IPS-15b (cell line): ENCODE measurements at regions not wholly inside any gene's neighbourhood (a gene's known extent, or its start where the extent isn't known, plus 50 kb on each side); places are given as distances from the start of the nearest gene placed in this dataset.

Source experiments
- H3K27me3 ChIP-seq: one replicate; pipeline ENCODE4 v1.6.1; 2013; ENCODE audit warnings: low read length; ENCODE audit not compliant: control insufficient read depth, insufficient read depth
- H3K36me3 ChIP-seq: one replicate; pipeline ENCODE4 v1.6.1; 2013; ENCODE audit warnings: low read length; ENCODE audit not compliant: control insufficient read depth, insufficient read depth
- H3K4me1 ChIP-seq: one replicate; pipeline ENCODE4 v1.6.1; 2013; ENCODE audit warnings: mild to moderate bottlenecking, low read length; ENCODE audit not compliant: control insufficient read depth, insufficient read depth
- H3K4me3 ChIP-seq: one replicate; pipeline ENCODE4 v1.5.1; 2013; ENCODE audit warnings: low read depth, low read length
- H3K9ac ChIP-seq: one replicate; pipeline ENCODE4 v1.6.1; 2013; ENCODE audit warnings: low read depth, mild to moderate bottlenecking, low read length
- H3K9me3 ChIP-seq: one replicate; pipeline ENCODE4 v1.6.1; 2013; ENCODE audit warnings: mild to moderate bottlenecking, low read length; ENCODE audit not compliant: control insufficient read depth, insufficient read depth

DNA sequence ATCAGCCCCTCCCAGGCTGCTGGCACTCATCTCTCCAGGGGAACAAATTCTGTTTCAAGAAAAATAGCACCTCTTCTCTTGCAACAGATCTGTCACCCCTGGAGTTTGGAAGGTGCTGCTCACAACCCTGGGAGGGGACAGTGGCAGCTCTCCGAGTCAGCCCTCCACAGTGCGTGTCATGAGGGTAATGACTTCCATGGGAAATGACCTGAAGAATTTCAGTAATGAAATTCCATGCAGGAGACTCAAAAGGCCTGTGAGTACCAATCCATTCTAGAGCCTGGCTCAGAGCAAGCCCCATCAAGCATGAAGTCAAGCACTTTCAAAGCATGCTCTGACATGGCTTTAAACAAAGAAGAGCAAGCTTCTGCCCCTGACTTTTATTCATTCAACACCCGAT is 276.3 kb upstream of the PARD3B start:
- peaks cover 10% of the 10 kb centered on the region for H3K4me1 ChIP-seq
- H3K9ac ChIP-seq = no peak overlapping the region
- no peaks in the 10 kb centered on the region for H3K9me3 ChIP-seq
- H3K4me3 ChIP-seq = no peak overlapping the region
- H3K36me3 ChIP-seq = no peaks in the 10 kb centered on the region
- H3K27me3 ChIP-seq = no peaks in the 10 kb centered on the region

DNA sequence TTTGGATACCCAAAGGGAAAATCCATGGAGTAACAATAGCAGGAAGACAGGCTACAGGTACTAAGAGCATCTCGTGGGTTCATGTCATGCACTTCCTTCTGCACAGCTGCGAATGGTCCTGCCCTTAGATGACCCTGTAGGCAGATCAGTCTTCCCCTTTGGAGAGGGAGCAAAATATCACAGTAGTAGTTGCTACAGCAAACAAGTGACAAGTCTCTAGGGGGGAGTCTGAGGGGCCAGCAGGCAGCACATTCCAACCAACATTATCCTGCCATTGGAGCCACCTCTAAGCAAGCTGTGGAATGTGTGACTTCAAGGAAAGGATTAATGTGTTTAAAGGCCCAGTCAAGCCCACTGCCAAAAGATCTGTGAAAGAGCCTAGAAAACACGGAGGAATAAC is 273.2 kb upstream of the PARD3B start:
- Histone ChIP-seq H3K4me1 (peaks cover 10% of the 10 kb centered on the region), H3K9me3 (no peaks in the 10 kb centered on the region), H3K36me3 (no peaks in the 10 kb centered on the region), H3K9ac (no peak overlapping the region), H3K4me3 (no peak overlapping the region), H3K27me3 (no peaks in the 10 kb centered on the region)

DNA sequence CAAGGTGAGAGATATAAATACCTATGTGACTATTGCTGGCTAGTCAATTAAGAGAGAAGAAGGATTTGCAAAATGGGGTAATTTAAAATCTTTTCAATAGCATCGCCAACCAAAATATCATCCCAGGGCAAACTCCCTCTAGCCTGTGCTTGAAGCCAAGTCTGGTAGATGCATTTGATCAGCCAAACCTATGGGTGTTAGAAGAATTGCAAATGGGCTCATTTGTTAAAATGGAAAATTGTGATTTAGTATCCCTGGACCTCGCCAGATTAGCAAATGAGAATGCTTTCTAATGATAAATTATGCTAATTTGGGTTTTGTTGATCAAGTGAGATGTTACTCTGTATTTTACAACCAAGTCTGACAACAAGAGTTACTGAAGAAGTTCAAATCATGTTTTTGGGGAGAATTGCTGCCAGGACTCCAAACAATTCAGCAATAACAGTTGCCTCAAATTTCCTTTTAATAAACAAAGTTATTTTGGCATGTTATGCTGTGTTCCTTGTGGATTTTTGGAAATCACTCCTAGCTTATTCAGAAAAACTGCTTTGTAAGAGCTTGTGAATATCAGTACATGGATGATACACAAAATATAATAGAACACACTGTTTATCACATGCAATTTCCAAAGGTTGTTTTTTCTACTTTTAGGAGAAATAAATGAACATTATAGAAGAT is 272.5 kb upstream of the PARD3B start:
- Histone ChIP-seq H3K4me1 (peaks cover 10% of the 10 kb centered on the region), H3K4me3 (no peak overlapping the region), H3K36me3 (no peaks in the 10 kb centered on the region), H3K9ac (no peak overlapping the region), H3K27me3 (no peaks in the 10 kb centered on the region), H3K9me3 (no peaks in the 10 kb centered on the region)

DNA sequence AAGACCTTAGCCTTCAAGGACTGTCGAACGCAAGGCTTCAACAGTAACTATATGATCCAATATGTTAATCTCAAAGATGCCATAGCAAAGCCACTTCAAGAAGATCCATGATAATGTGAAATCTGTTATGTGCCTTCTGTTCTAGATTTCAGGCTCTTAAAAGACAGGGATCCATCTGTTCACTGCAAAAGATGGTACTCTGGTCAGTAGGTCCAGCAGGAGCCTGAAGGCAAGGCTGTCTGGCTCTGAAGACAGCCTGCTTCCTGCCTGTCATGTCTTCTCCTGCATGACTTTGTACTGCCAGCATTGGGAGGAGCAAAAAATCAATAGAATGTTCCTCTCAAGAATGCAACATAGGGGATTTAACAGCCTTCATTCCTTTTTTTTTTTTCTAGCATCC is 270.8 kb upstream of the PARD3B start:
- Histone ChIP-seq H3K9me3 (no peaks in the 10 kb centered on the region), H3K4me3 (no peak overlapping the region), H3K36me3 (no peaks in the 10 kb centered on the region), H3K27me3 (no peaks in the 10 kb centered on the region), H3K9ac (no peak overlapping the region), H3K4me1 (peaks cover 10% of the 10 kb centered on the region)

DNA sequence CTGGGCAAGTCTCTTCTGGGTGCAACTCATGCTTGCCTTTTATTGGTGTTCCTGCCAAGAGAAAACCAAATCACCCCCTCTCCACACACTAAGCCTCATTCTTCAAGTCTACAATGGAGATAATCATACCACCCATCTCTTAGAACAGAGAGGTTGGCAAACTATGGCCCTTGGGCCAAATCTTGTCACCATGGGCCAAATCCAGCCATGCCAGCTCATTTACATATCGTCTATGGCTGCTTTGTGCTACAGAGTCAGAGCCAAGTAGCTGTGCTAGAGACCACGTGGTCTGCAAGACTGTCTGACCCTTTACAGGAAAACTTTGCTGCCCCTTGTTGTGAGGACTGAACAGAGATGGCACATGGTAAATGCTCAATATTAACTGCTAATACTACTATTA is 270.3 kb upstream of the PARD3B start:
- Histone ChIP-seq H3K9ac (no peak overlapping the region), H3K36me3 (no peaks in the 10 kb centered on the region), H3K27me3 (no peaks in the 10 kb centered on the region), H3K9me3 (no peaks in the 10 kb centered on the region), H3K4me3 (no peak overlapping the region), H3K4me1 (peaks cover 10% of the 10 kb centered on the region)

DNA sequence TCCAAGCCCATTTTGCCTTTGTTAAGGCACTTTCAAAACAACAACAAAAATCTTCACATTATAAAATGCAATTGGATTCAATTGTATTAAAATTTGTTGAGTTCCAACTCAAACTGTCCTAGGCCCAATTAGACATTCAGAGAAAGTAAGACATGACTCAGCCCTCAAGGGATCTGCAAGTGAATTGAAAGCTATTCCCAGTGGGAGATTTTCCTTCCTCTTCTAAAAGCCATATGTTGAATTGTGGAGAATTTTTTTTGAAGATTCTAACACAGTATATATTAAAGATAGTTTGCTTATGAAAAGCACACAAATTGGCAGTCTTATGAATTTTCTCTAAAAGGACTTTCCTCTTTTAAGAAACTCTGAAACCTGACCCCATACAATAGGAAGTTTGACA is 268.0 kb upstream of the PARD3B start:
- Histone ChIP-seq H3K36me3 (no peaks in the 10 kb centered on the region), H3K4me3 (no peak overlapping the region), H3K4me1 (peaks cover 7% of the 10 kb centered on the region), H3K9me3 (no peaks in the 10 kb centered on the region), H3K9ac (no peak overlapping the region), H3K27me3 (no peaks in the 10 kb centered on the region)

DNA sequence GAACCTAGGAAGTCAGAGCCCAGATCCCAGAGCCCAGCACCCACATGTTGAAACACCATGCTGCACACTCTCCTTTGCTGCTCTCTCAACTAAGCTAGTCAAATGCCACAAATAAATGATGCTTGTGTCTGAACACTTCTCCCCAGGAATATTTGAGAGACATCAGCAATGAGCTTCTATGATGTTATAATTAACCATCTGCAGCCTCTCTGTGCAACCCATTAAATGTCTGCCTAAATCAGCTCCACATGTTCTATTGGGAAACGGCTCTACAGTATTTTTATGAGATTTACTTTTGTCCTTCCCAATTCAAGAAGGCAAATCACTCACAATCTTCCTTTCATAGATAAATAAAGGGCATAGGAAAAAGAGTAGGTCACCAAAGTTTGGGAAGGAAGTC is 266.8 kb upstream of the PARD3B start:
- H3K36me3 ChIP-seq = no peaks in the 10 kb centered on the region
- peaks cover 14% of the 10 kb centered on the region for H3K4me1 ChIP-seq
- no peak overlapping the region for H3K4me3 ChIP-seq
- no peaks in the 10 kb centered on the region for H3K9me3 ChIP-seq
- no peaks in the 10 kb centered on the region for H3K27me3 ChIP-seq
- no peak overlapping the region for H3K9ac ChIP-seq

DNA sequence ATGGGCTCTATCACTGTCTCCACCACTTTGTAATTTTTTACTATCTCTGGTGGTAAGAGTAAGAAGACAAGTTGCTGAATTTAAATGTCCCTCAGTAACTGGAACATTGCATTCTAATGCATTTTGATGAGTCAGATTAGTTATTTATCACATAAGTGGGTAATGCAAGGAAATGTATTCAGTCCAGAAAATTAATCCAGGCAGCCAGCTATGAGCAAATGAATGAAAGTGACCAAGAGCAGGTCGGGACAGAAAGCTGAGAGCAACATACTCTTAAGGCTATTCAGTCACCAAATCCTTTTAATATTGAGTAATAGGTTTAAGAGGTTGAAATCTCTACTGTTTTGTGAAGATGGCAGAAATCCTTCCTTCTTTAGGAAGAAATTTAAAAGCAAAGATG is 265.5 kb upstream of the PARD3B start:
- H3K4me1 ChIP-seq = peaks cover 18% of the 10 kb centered on the region
- H3K9ac ChIP-seq = no peak overlapping the region
- no peak overlapping the region for H3K4me3 ChIP-seq
- H3K36me3 ChIP-seq = no peaks in the 10 kb centered on the region
- no peaks in the 10 kb centered on the region for H3K27me3 ChIP-seq
- H3K9me3 ChIP-seq = no peaks in the 10 kb centered on the region

DNA sequence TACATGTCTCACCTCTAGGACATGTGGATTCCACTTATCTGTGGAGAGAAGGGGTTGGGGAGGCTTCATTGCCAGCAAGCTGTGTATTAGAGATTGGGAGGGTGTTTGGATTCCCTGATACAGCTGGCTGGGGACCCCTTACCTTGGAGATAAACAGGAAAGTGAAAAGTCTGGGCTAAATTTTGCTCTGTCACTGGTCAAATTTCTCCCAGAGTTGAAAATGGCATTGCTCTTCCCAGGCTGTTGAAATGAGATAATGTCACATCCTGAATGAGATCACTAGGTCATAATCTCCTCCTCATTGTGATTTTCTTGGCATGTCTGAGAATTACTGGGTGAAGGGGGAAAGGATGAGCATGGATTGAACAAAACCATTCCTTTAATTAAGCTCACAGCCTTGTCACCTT is 265.0 kb upstream of the PARD3B start:
- H3K4me1 ChIP-seq = peaks cover 18% of the 10 kb centered on the region
- H3K4me3 ChIP-seq = no peak overlapping the region
- no peaks in the 10 kb centered on the region for H3K27me3 ChIP-seq
- no peaks in the 10 kb centered on the region for H3K36me3 ChIP-seq
- H3K9ac ChIP-seq = no peak overlapping the region
- no peaks in the 10 kb centered on the region for H3K9me3 ChIP-seq

DNA sequence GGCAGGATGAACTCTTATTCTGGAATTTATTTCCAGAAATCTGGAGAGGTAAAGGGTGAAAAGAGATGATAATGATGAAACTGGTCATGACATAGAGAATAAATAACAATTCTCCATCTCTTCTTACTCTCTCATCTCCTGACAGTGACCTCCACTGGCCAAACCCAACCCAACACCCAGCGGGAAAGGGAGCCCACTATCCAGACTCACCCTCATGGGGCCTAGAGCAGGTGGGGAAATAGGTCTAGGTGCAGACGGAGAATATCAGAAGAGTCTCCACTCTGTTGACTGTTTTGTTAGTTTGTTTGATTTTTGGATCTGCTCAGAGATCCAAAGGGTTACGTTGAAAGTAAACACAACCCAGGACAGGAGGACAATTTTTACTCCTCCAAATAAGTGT is 263.2 kb upstream of the PARD3B start:
- H3K4me3 ChIP-seq = no peak overlapping the region
- H3K9me3 ChIP-seq = no peaks in the 10 kb centered on the region
- no peaks in the 10 kb centered on the region for H3K36me3 ChIP-seq
- H3K27me3 ChIP-seq = no peaks in the 10 kb centered on the region
- peaks cover 18% of the 10 kb centered on the region for H3K4me1 ChIP-seq
- H3K9ac ChIP-seq = no peak overlapping the region

DNA sequence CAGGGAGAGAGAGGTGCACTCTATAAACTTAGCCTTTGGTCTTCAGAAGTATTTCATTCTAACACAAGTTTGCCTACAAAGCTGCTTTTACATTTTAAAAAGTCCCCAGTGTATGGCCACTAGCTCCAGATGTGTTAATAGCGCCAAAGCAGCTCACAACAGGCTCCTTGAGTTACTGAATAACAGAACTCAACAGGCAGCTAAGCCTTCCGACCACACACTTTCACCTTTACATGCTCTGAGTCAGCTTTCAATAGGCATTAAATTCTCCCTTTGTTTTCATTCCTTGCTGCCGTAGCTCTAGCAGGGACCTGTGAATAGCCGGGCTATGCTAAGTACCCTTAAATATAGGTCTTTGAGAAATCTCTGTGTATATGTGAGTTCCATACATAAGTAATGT is 262.8 kb upstream of the PARD3B start:
- no peak overlapping the region for H3K4me3 ChIP-seq

DNA sequence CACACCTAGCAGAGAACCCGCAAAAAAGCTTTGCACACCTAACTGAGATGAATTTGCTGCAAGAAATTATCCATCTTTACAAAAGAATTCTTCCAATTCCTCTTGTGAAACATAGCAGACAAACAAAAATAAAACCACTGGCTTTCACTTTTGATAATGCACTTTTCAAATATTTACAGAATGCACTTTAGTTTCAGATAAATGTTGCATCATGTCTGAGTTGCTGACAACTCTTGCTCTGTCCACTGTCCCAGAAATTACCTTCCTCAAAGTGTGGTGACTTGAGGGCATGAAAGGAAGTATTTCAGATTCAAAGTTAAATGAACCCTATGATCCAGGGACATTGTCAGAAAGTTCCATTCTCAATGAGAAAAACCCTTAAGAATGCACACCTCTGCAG is 256.2 kb upstream of the PARD3B start:
- no peaks in the 10 kb centered on the region for H3K27me3 ChIP-seq
- no peaks in the 10 kb centered on the region for H3K36me3 ChIP-seq
- peaks cover under 1% of the 10 kb centered on the region for H3K4me1 ChIP-seq
- no peak overlapping the region for H3K4me3 ChIP-seq
- no peaks in the 10 kb centered on the region for H3K9me3 ChIP-seq
- no peak overlapping the region for H3K9ac ChIP-seq

More for the DNA sequence above, 262.8 kb upstream of the PARD3B start:
- Histone ChIP-seq H3K9ac (no peak overlapping the region), H3K36me3 (no peaks in the 10 kb centered on the region), H3K9me3 (no peaks in the 10 kb centered on the region), H3K4me1 (peaks cover 18% of the 10 kb centered on the region), H3K27me3 (no peaks in the 10 kb centered on the region)
